GM23338 (cell line): ENCODE measurements at regions not wholly inside any gene's neighbourhood (a gene's known extent, or its start where the extent isn't known, plus 50 kb on each side); places are given as distances from the start of the nearest gene placed in this dataset.

Experiments
- ATAC-seq: fragments of 200-7000 bp; cut with Tn5 transposase; 3 replicates; pipeline ENCODE4 v1.9.1; 2020
- DNase-seq: peaks from one replicate; pipeline ENCODE4 v3.0.0-alpha.2; 2015; ENCODE audit warnings: low spot score
- H2AFZ ChIP-seq: fragments of 200-600 bp; sonication (generic); 2 replicates; pipeline ENCODE4 v1.8.0; 2016; ENCODE audit warnings: antibody characterized with exemption, mild to moderate bottlenecking, moderate library complexity
- H3F3A ChIP-seq: fragments of 200-600 bp; sonication (generic); replicated peaks from 2 replicates; pipeline ENCODE4 v1.8.0; 2017; ENCODE audit warnings: antibody characterized with exemption, mixed run types, low read depth
- H3K27ac ChIP-seq: fragments of 200-600 bp; sonication (generic); 2 replicates; pipeline ENCODE4 v1.6.1; 2016; ENCODE audit warnings: low read depth
- H3K27me3 ChIP-seq: fragments of 200-600 bp; sonication (generic); 2 replicates; pipeline ENCODE4 v1.8.0; 2016; ENCODE audit warnings: mild to moderate bottlenecking, mixed run types, moderate library complexity; ENCODE audit not compliant: insufficient read depth
- H3K36me3 ChIP-seq: fragments of 200-600 bp; sonication (generic); 2 replicates; pipeline ENCODE4 v1.8.0; 2016; ENCODE audit warnings: mild to moderate bottlenecking; ENCODE audit not compliant: insufficient read depth
- H3K4me1 ChIP-seq: fragments of 200-600 bp; sonication (generic); 2 replicates; pipeline ENCODE4 v1.8.0; 2016; ENCODE audit warnings: mild to moderate bottlenecking, moderate library complexity; ENCODE audit not compliant: insufficient read depth
- H3K4me2 ChIP-seq: fragments of 200-600 bp; sonication (generic); 2 replicates; pipeline ENCODE4 v1.7.1; 2017; ENCODE audit warnings: mixed run types
- H3K4me3 ChIP-seq: fragments of 200-600 bp; sonication (generic); 2 replicates; pipeline ENCODE4 v1.6.1; 2016; ENCODE audit warnings: mixed run types
- H3K79me2 ChIP-seq: fragments of 200-600 bp; sonication (generic); replicated peaks from 2 replicates; pipeline ENCODE4 v1.8.0; 2017; ENCODE audit warnings: mild to moderate bottlenecking; ENCODE audit not compliant: insufficient read depth
- H3K9me2 ChIP-seq: fragments of 200-600 bp; sonication (generic); 2 replicates; pipeline ENCODE4 v1.8.0; 2017; ENCODE audit not compliant: insufficient read depth
- H4K20me1 ChIP-seq: fragments of 200-600 bp; sonication (generic); replicated peaks from 2 replicates; pipeline ENCODE4 v1.8.0; 2017; ENCODE audit warnings: mild to moderate bottlenecking; ENCODE audit not compliant: insufficient read depth
- H3K27ac Mint-ChIP-seq: 2 replicates; pipeline ENCODE4 v1.8.0; 2020; ENCODE audit warnings: inconsistent platforms, mild to moderate bottlenecking, moderate library complexity, mixed read lengths
- H3K27me3 Mint-ChIP-seq: 3 replicates; pipeline ENCODE4 v1.8.0; 2022; ENCODE audit warnings: low read depth, mild to moderate bottlenecking, moderate library complexity, mixed read lengths, inconsistent platforms; ENCODE audit not compliant: insufficient read depth, poor library complexity
- H3K36me3 Mint-ChIP-seq: 3 replicates; pipeline ENCODE4 v1.8.0; 2021; ENCODE audit warnings: low read depth, mild to moderate bottlenecking, inconsistent platforms, moderate library complexity, mixed read lengths
- H3K4me1 Mint-ChIP-seq: 3 replicates; pipeline ENCODE4 v1.8.0; 2020; ENCODE audit warnings: mild to moderate bottlenecking, inconsistent platforms, mixed read lengths
- H3K4me3 Mint-ChIP-seq: 3 replicates; pipeline ENCODE4 v1.8.0; 2021; ENCODE audit warnings: moderate library complexity, mild to moderate bottlenecking, inconsistent platforms, mixed read lengths
- H3K9me3 Mint-ChIP-seq: 3 replicates; pipeline ENCODE4 v1.8.0; 2020; ENCODE audit warnings: moderate library complexity, mild to moderate bottlenecking, inconsistent platforms, mixed read lengths
- CREB1 ChIP-seq: fragments of 250-450 bp; sonication (Bioruptor Pico); IDR thresholded peaks from 2 replicates; pipeline ENCODE4 v1.5.0; 2020; ENCODE audit warnings: low read depth, mild to moderate bottlenecking, moderate library complexity
- JUNB ChIP-seq: IDR thresholded peaks from one replicate; pipeline ENCODE4 v1.6.1; 2016; ENCODE audit warnings: antibody characterized with exemption; ENCODE audit not compliant: unreplicated experiment
- REST ChIP-seq: IDR thresholded peaks from one replicate; pipeline ENCODE4 v1.6.1; 2018; ENCODE audit warnings: antibody characterized with exemption; ENCODE audit not compliant: unreplicated experiment
- ZNF462 ChIP-seq: fragments of 250-450 bp; sonication (Bioruptor Pico); IDR thresholded peaks from 2 replicates; pipeline ENCODE4 v1.5.0; 2020; ENCODE audit warnings: mild to moderate bottlenecking, moderate library complexity

- TF ChIP-seq ZNF462 (CRISPR knock-in tag): no peak
- no peak for TF ChIP-seq CREB1
Measured at GRCh38 chr13:72062566-72062965, 195.6 kb upstream of the DACH1 start (continued).

GRCh38 chr13:72061613-72062012 lies 194.6 kb upstream of the DACH1 start:
- H3K4me2 ChIP-seq: no peak overlapping the region
- ATAC-seq: no peak
- TF ChIP-seq JUNB (no peak), REST (peak; percentile 49)

More at GRCh38 chr13:72061613-72062012, 194.6 kb upstream of the DACH1 start:
- H3K27me3 Mint-ChIP-seq: peaks cover 6% of the 10 kb centered on the region
- Histone ChIP-seq H3K36me3 (no peaks in the 10 kb centered on the region; the same call in 1 of the 2 replicates), H3K27me3 (no peaks in the 10 kb centered on the region), H3K4me3 (no peak overlapping the region), H3K79me2 (no peaks in the 10 kb centered on the region), H2AFZ (no peak overlapping the region), H3K27ac (no peak overlapping the region), H3K9me2 (peaks cover 3% of the 10 kb centered on the region; the same call in 1 of the 2 replicates), H4K20me1 (no peaks in the 10 kb centered on the region), H3F3A (no peaks in the 10 kb centered on the region), H3K4me1 (peaks cover 13% of the 10 kb centered on the region)
- DNase-seq: no peak
- H3K36me3 Mint-ChIP-seq: peaks cover 6% of the 10 kb centered on the region
- no peak overlapping the region for H3K4me3 Mint-ChIP-seq
- no peak overlapping the region for H3K27ac Mint-ChIP-seq
- H3K4me1 Mint-ChIP-seq: peaks cover 19% of the 10 kb centered on the region
- peaks cover 20% of the 10 kb centered on the region; the same call in 2 of the 3 replicates for H3K9me3 Mint-ChIP-seq
